ENCODE measurements at regions not wholly inside any gene's neighbourhood (a gene's known extent, or its start where the extent isn't known, plus 50 kb on each side); places are given as distances from the start of the nearest gene placed in this dataset.

GRCh38 chr1:229098903-229099578 is 171.9 kb upstream of the RAB4A start:
- no peak for DNase-seq

- no peak for DNase-seq
These were observed 169.7 kb upstream of the RAB4A start for GRCh38 chr1:229101011-229101871.

GRCh38 chr1:229102741-229103391 is 168.0 kb upstream of the RAB4A start:
- no peak for DNase-seq

- DNase-seq = no peak
These were observed 166.3 kb upstream of the RAB4A start for GRCh38 chr1:229104654-229105053.

GRCh38 chr1:229105109-229105508 is 165.8 kb upstream of the RAB4A start:
- no peak for DNase-seq

- no peak for DNase-seq
These were observed 164.9 kb upstream of the RAB4A start for GRCh38 chr1:229105822-229106525.

GRCh38 chr1:229106526-229107125 is 164.3 kb upstream of the RAB4A start:
- no peak for DNase-seq

GRCh38 chr1:229107304-229107815 is 163.6 kb upstream of the RAB4A start:
- no peak for DNase-seq

GRCh38 chr1:229107972-229108371 is 162.9 kb upstream of the RAB4A start:
- no peak for DNase-seq

- DNase-seq = no peak
These were observed 162.2 kb upstream of the RAB4A start for GRCh38 chr1:229108598-229109201.

GRCh38 chr1:229109320-229109761 is 161.6 kb upstream of the RAB4A start:
- no peak for DNase-seq

- no peak for DNase-seq
These were observed 159.9 kb upstream of the RAB4A start for GRCh38 chr1:229110986-229111385.

- DNase-seq = no peak
These were observed 159.1 kb upstream of the RAB4A start for GRCh38 chr1:229111703-229112319.

- no peak for DNase-seq
These were observed 157.9 kb upstream of the RAB4A start for GRCh38 chr1:229112832-229113548.

- DNase-seq = no peak
These were observed 156.6 kb upstream of the RAB4A start for GRCh38 chr1:229114315-229114714.

- DNase-seq = no peak
These were observed 156.0 kb upstream of the RAB4A start for GRCh38 chr1:229114850-229115365.

GRCh38 chr1:229116114-229116513 is 154.8 kb upstream of the RAB4A start:
- no peak for DNase-seq

- no peak for DNase-seq
These were observed 153.1 kb upstream of the RAB4A start for GRCh38 chr1:229117664-229118300.

GRCh38 chr1:229118477-229119061 is 152.3 kb upstream of the RAB4A start:
- no peak for DNase-seq

- no peak for DNase-seq
These were observed 151.8 kb upstream of the RAB4A start for GRCh38 chr1:229119161-229119560.
